T follicular helper cell (primary cell): ENCODE measurements at regions not wholly inside any gene's neighbourhood (a gene's known extent, or its start where the extent isn't known, plus 50 kb on each side); places are given as distances from the start of the nearest gene placed in this dataset.

ENCODE experiments used
- DNase-seq: peaks from one replicate; pipeline ENCODE4 v3.0.0-alpha.2; 2020; ENCODE audit warnings: low read depth

DNA sequence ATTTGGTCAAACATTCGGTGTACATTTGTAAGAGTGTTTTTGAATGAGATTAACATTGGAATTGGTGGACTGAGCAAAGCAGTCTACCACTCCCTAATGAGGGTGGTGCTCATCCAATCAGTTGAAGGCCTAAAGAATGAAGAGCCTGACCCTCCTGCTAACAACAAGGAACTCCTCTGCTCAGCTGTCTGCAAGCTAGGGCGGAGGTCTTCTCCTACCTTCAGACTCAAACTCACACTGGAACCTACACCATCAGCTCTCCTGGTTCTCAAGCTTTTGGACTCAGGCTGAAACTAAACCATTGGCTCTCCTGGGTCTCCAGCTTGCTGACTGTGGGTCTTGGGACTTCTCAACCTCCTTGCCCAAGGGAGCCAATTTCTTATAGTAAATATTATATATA lies 55.5 kb upstream of the NPAS2 start:
- DNase-seq = no peak

DNA sequence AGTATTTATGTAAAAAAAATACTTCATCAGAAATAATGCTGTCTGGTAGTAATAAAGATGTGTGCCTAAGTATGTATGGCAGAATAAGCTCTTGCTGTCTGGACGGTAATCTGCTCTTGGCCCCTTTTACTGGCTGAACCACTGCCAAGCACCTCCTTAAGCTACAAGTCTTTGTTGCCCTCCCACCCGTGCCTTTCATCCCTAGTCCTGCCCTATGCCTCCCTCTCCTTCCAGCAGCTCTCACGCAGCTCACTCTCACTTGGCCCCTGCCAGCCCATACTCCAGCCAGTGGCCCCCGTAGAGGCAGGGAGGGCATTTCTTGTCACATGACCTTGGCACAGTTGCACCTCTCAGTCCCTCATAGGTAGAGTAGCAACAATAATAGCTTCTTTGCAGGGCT lies 54.5 kb upstream of the NPAS2 start:
- no peak for DNase-seq

DNA sequence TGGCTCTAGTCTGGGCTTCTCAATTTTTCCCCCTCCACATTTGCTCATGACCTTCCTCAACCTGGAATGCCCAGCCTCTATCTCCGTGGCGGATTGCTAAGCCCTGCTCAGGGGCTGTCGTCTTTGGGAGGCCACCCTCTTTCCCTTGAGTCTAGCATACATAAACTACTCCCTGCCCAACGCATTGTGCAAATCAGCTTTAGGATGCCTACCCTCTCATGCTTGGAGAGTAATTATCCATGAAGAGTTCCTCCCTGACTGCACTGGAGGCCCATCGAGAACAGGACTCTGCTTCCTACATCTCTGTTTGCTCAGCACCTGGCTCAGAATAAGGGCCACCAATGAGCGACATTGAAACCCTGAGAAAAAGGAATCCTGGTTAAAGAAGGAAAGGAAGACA lies 53.7 kb upstream of the NPAS2 start:
- DNase-seq = no peak

DNA sequence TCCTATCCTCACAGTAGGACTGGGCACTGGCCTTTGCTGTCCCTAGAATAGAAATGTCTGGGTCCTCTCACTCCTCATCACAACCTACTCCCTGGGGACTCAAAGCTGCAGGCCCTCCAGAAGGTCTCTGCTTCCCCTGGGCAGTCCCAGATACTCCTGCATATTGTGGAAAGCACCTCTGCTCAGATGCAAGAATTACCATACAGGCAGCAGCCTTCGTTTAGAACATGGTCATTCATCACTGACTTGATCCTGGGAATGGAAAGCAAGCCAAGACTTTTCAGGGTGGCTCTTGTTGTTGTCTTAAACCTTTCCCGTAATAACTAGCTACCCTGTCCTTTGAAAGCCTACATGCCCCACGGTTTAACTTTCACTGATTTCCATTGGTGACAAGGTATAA lies 53.1 kb upstream of the NPAS2 start:
- DNase-seq = no peak

DNA sequence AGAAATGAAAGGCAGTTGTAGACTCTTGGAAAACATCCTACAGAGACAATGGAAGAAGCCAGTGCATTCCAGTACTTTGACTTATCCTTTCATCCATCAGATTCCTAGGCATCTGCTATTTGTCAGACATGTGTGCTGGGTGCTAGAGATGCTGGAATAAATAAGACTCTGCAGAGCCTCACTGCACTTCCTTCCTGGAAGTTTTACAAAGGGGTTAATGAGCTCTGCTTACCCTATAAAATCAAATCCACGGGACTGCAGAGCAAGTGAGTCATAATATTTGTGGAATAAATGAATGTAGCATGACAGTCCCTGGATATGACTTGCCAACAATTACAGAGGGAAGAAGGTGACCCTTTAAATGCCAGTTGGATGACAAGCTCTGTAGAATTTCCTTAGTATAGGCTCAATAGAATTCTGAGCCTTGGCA lies 52.7 kb upstream of the NPAS2 start:
- DNase-seq = no peak

DNA sequence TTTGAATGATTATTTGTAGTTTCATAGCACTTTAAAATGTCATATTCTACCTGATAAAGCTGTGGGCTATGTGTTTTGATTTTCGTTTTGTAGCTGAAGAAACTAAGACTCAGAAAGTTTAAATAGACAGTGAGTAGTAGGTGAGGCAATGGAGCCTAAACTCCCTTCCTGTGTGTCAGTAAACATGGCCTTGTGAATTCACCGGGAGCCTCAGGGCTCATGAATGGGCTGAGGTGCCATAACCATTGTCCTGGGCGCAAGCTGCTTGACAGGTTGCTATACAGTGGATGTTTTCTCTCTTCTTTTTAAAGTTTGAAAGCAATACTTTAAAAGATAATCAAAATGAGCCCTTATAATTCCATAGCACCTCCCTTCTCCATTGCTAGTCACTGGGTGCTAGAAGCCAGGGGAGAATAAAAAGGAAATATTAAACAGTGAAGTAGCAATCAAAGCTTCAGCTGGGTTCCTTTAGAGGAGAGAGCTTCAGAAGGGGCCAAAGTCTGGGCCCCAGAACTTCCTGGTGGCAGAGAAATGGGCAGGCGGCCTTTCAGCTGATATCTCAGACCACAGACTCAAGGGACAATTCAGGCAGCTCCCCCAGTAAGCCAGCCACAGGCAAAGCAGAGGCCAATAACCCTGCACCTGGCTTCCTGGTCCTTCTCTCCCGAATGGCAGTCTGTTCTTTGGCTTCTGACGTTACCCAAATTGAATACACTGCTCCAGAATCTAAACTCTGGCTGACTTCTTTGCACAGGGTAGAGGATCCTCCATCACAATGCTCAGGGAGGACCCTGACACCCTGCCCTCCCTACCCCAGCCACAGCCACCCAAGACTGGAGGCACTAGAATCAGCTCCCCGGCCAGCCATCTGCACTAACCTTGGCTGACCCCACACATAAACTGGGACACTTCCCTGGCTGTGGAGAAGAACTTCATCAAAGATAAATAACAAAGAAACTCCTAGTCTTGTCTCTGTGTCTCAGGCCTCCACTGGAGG lies 51.8 kb upstream of the NPAS2 start:
- DNase-seq = no peak
